IMR-90 (cell line): ENCODE measurements at regions not wholly inside any gene's neighbourhood (a gene's known extent, or its start where the extent isn't known, plus 50 kb on each side); places are given as distances from the start of the nearest gene placed in this dataset.

Source experiments
- ATAC-seq: fragments of 200-7000 bp; cut with Tn5 transposase; 2 replicates; pipeline ENCODE4 v1.9.1; 2020; ENCODE audit warnings: low read depth, mild to moderate bottlenecking, moderate library complexity
- BruUV-seq: library from RNA; stranded (reverse); fragments of 400-500 nt; replicated peaks from 2 replicates; lab custom pipeline; 2021; lab: Mats Ljungman, UMichigan
- CTCF ChIA-PET: fragments of 300-600 bp; formaldehyde crosslinking; extraction: SDS; loops from one replicate; lab custom pipeline; 2021; ENCODE audit warnings: antibody characterized with exemption; lab: Yijun Ruan, JAX
- POLR2A ChIA-PET: fragments of 300-600 bp; sonication (Branson Sonifier 250); formaldehyde crosslinking; loops from one replicate; lab custom pipeline; 2022; ENCODE audit warnings: antibody characterized with exemption; ENCODE audit not compliant: unreplicated experiment; lab: Charles Lee
- DNase-seq: peaks from one replicate; pipeline ENCODE4 v3.0.0; 2013
- H2AFZ ChIP-seq: replicated peaks from 2 replicates; pipeline ENCODE3; 2013; ENCODE audit warnings: low read length, mild to moderate bottlenecking; ENCODE audit not compliant: poor library complexity
- H2AK5ac ChIP-seq: 2 replicates; pipeline ENCODE4 v1.6.1; 2013; ENCODE audit warnings: low read depth, low read length, inconsistent platforms
- H2AK9ac ChIP-seq: replicated peaks from 2 replicates; pipeline ENCODE3; 2013; ENCODE audit warnings: mild to moderate bottlenecking, low read depth, low read length, moderate library complexity; ENCODE audit not compliant: poor library complexity
- H2BK120ac ChIP-seq: 2 replicates; pipeline ENCODE4 v1.6.1; 2013; ENCODE audit warnings: low read depth, low read length, inconsistent platforms
- H2BK15ac ChIP-seq: 3 replicates; pipeline ENCODE4 v1.6.1; 2013; ENCODE audit warnings: low read depth, low read length, inconsistent platforms
- H2BK20ac ChIP-seq: 2 replicates; pipeline ENCODE4 v1.6.1; 2013; ENCODE audit warnings: low read depth, mild to moderate bottlenecking, inconsistent platforms, low read length, moderate library complexity
- H2BK5ac ChIP-seq: 2 replicates; pipeline ENCODE4 v1.6.1; 2013; ENCODE audit warnings: mild to moderate bottlenecking, low read depth, low read length, inconsistent platforms; ENCODE audit not compliant: poor library complexity, severe bottlenecking
- H3K14ac ChIP-seq: replicated peaks from 2 replicates; pipeline ENCODE4 v1.6.1; 2013; ENCODE audit warnings: low read depth, low read length, inconsistent platforms
- H3K18ac ChIP-seq: 2 replicates; pipeline ENCODE4 v1.6.1; 2013; ENCODE audit warnings: low read depth, low read length, control low read depth
- H3K23ac ChIP-seq: 2 replicates; pipeline ENCODE4 v1.6.1; 2013; ENCODE audit warnings: low read depth, low read length, inconsistent platforms
- H3K27ac ChIP-seq: 2 replicates; pipeline ENCODE4 v1.5.1; 2013; ENCODE audit warnings: mild to moderate bottlenecking, control low read depth, low read length; ENCODE audit not compliant: insufficient read depth
- H3K27me3 ChIP-seq: 2 replicates; pipeline ENCODE4 v1.6.1; 2013; ENCODE audit warnings: low read length; ENCODE audit not compliant: control insufficient read depth, insufficient read depth
- H3K36me3 ChIP-seq: 2 replicates; pipeline ENCODE4 v1.6.1; 2013; ENCODE audit warnings: low read length, mixed read lengths; ENCODE audit not compliant: control insufficient read depth, insufficient read depth
- H3K4ac ChIP-seq: 2 replicates; pipeline ENCODE4 v1.6.1; 2013; ENCODE audit warnings: low read depth, low read length, inconsistent platforms
- H3K4me1 ChIP-seq: 2 replicates; pipeline ENCODE4 v1.6.1; 2013; ENCODE audit warnings: low read length, mixed read lengths; ENCODE audit not compliant: control insufficient read depth, insufficient read depth
- H3K4me2 ChIP-seq: 2 replicates; pipeline ENCODE4 v1.6.1; 2013; ENCODE audit warnings: low read depth, mild to moderate bottlenecking, control low read depth, low read length, moderate library complexity
- H3K4me3 ChIP-seq: 2 replicates; pipeline ENCODE4 v1.5.1; 2013; ENCODE audit warnings: low read depth, mild to moderate bottlenecking, control low read depth, low read length, moderate library complexity; ENCODE audit not compliant: insufficient read depth
- H3K56ac ChIP-seq: 2 replicates; pipeline ENCODE4 v1.6.1; 2013; ENCODE audit warnings: low read length, inconsistent platforms; ENCODE audit not compliant: insufficient read depth; ENCODE audit errors: extremely low read depth
- H3K79me1 ChIP-seq, 2 experiments: 2 replicates each; pipeline ENCODE4 v1.6.1; 2013; ENCODE audit warnings: low read length in 2 of 2, inconsistent platforms in 1 of 2, low read depth in 1 of 2
- H3K9ac ChIP-seq: 2 replicates; pipeline ENCODE4 v1.6.1; 2013; ENCODE audit warnings: low read depth, low read length, control low read depth
- H3K9me1 ChIP-seq: 2 replicates; pipeline ENCODE4 v1.6.1; 2013; ENCODE audit warnings: low read length, inconsistent platforms; ENCODE audit not compliant: insufficient read depth
- H3K9me3 ChIP-seq: 2 replicates; pipeline ENCODE4 v1.6.1; 2013; ENCODE audit warnings: low read length; ENCODE audit not compliant: control insufficient read depth, insufficient read depth
- H4K20me1 ChIP-seq: 2 replicates; pipeline ENCODE4 v1.6.1; 2013; ENCODE audit warnings: low read length, inconsistent platforms; ENCODE audit not compliant: insufficient read depth
- H4K5ac ChIP-seq: 2 replicates; pipeline ENCODE4 v1.6.1; 2013; ENCODE audit warnings: mild to moderate bottlenecking, low read depth, low read length, control low read depth
- H4K8ac ChIP-seq, 2 experiments: 2 replicates each; pipeline ENCODE4 v1.6.1; 2013; ENCODE audit warnings: low read depth in 2 of 2, low read length in 2 of 2, control low read depth in 1 of 2, inconsistent platforms in 1 of 2
- H4K91ac ChIP-seq: 2 replicates; pipeline ENCODE4 v1.6.1; 2013; ENCODE audit warnings: low read depth, low read length, inconsistent platforms; ENCODE audit not compliant: insufficient read depth
- BHLHE40 ChIP-seq: fragments of 150-350 bp; IDR thresholded peaks from 2 replicates; pipeline ENCODE4 v1.6.1; 2016; ENCODE audit warnings: mild to moderate bottlenecking, low read depth, low read length
- CEBPB ChIP-seq: IDR thresholded peaks from 2 replicates; pipeline ENCODE4 v1.6.1; 2012; ENCODE audit warnings: low read depth, low read length, improper control_type of control experiment
- CHD1 ChIP-seq: IDR thresholded peaks from 2 replicates; pipeline ENCODE4 v1.6.1; 2012; ENCODE audit warnings: low read depth, low read length, improper control_type of control experiment
- CTCF ChIP-seq: conservative IDR thresholded peaks from 2 replicates; pipeline ENCODE4 v1.5.1; 2012; ENCODE audit warnings: mild to moderate bottlenecking, low read depth, low read length, improper control_type of control experiment
- ELK1 ChIP-seq: fragments of 150-350 bp; IDR thresholded peaks from 2 replicates; pipeline ENCODE4 v1.6.1; 2016; ENCODE audit warnings: low read depth, mild to moderate bottlenecking, low read length, moderate library complexity, borderline replicate concordance
- FOS ChIP-seq: fragments of 150-350 bp; IDR thresholded peaks from 2 replicates; pipeline ENCODE4 v1.6.1; 2016; ENCODE audit warnings: low read depth, low read length
- MAFK ChIP-seq: IDR thresholded peaks from 2 replicates; pipeline ENCODE4 v1.6.1; 2012; ENCODE audit warnings: low read depth, low read length, improper control_type of control experiment
- MAZ ChIP-seq: IDR thresholded peaks from 2 replicates; pipeline ENCODE4 v1.6.1; 2012; ENCODE audit warnings: low read depth, mild to moderate bottlenecking, low read length, improper control_type of control experiment, moderate library complexity, borderline replicate concordance
- MXI1 ChIP-seq: IDR thresholded peaks from 2 replicates; pipeline ENCODE4 v1.6.1; 2012; ENCODE audit warnings: low read depth, mild to moderate bottlenecking, low read length, moderate library complexity, borderline replicate concordance
- NFE2L2 ChIP-seq: fragments of 150-350 bp; IDR thresholded peaks from 2 replicates; pipeline ENCODE4 v1.6.1; 2016; ENCODE audit warnings: low read depth, mild to moderate bottlenecking, low read length
- POLR2A ChIP-seq: IDR thresholded peaks from 2 replicates; pipeline ENCODE4 v1.6.1; 2012; ENCODE audit warnings: mild to moderate bottlenecking, low read depth, low read length
- RAD21 ChIP-seq: IDR thresholded peaks from 2 replicates; pipeline ENCODE4 v1.6.1; 2012; ENCODE audit warnings: low read length, improper control_type of control experiment
- RCOR1 ChIP-seq: IDR thresholded peaks from 2 replicates; pipeline ENCODE4 v1.6.1; 2012; ENCODE audit warnings: mild to moderate bottlenecking, low read length, improper control_type of control experiment; ENCODE audit not compliant: insufficient replicate concordance
- RFX5 ChIP-seq: IDR thresholded peaks from 2 replicates; pipeline ENCODE4 v1.8.0; 2012; ENCODE audit warnings: low read depth, mild to moderate bottlenecking, low read length, moderate library complexity
- SMC3 ChIP-seq: fragments of 150-350 bp; IDR thresholded peaks from 2 replicates; pipeline ENCODE4 v1.6.1; 2016; ENCODE audit warnings: low read depth, mild to moderate bottlenecking, antibody characterized with exemption, low read length, moderate library complexity
- USF2 ChIP-seq: fragments of 150-350 bp; IDR thresholded peaks from 2 replicates; pipeline ENCODE4 v1.6.1; 2017; ENCODE audit warnings: mild to moderate bottlenecking, antibody characterized with exemption, low read length, low read depth
- WGBS, 2 experiments: methylation state at CpG; one replicate each; pipeline versions ENCODE4 v1.1.5 to v1.1.7; 2013; ENCODE audit warnings: missing lambda C conversion rate in 2 of 2; ENCODE audit not compliant: insufficient read length in 1 of 2; ENCODE audit errors: extremely low coverage in 2 of 2; 5-methylcytosine and 5-hydroxymethylcytosine counted together
- dilution Hi-C: fragments of 300-500 bp; cut with HindIII; formaldehyde crosslinking; loops from one replicate; pipeline ENCODE4 v1.14.3; 2018; ENCODE audit warnings: low sequenced_read_pairs; ENCODE audit not compliant: unreplicated experiment
- in situ Hi-C: fragments of 300-500 bp; cut with MboI; formaldehyde crosslinking; loops from 3 replicates; pipeline ENCODE4 v1.14.3; 2019; ENCODE audit warnings: low sequenced_read_pairs, inconsistent platforms, mixed read lengths
- intact Hi-C: fragments of 100-400 bp; cut with micrococcal nuclease; formaldehyde crosslinking; loops from 2 replicates; pipeline ENCODE4 v1.10.0; 2022

GRCh38 chr2:139314059-139314458 is 533.9 kb upstream of the NXPH2 start:
- no peak overlapping the region for H3K56ac ChIP-seq
- no peak overlapping the region for H2BK15ac ChIP-seq
- ATAC-seq (no peak), DNase-seq (no peak)
- no peak overlapping the region for H3K27ac ChIP-seq
- no peak overlapping the region for H2BK120ac ChIP-seq
- no peak overlapping the region for H2AK9ac ChIP-seq
- TF ChIP-seq MXI1 (no peak), POLR2A (no peak), MAFK (no peak), ELK1 (no peak), MAZ (no peak), CEBPB (no peak), NFE2L2 (no peak), RAD21 (no peak), FOS (no peak), BHLHE40 (no peak), CHD1 (no peak), RCOR1 (no peak), RFX5 (no peak), SMC3 (no peak), USF2 (no peak), CTCF (no peak)
- H4K5ac ChIP-seq, result no peak overlapping the region
- no peak overlapping the region for H3K4me3 ChIP-seq
- no peaks in the 10 kb centered on the region for H4K20me1 ChIP-seq
- in situ Hi-C loops, result no loop called here
- no peak overlapping the region for H3K14ac ChIP-seq
- no peaks in the 10 kb centered on the region for H3K27me3 ChIP-seq
- dilution Hi-C loops, result no loop called here
- intact Hi-C loops, result no loop called here
- no CpG with 5 or more reads among the region's 1 CpG for WGBS, 2 experiments
- H2BK5ac ChIP-seq, result no peak overlapping the region
- no peaks in the 10 kb centered on the region for H3K79me1 ChIP-seq
- H3K9ac ChIP-seq, result no peak overlapping the region
- BruUV-seq, result no TSS peak
- H3K18ac ChIP-seq, result no peak overlapping the region
- no peak overlapping the region for H3K4me2 ChIP-seq
- ChIA-PET CTCF (no interaction called here), POLR2A (no interaction called here)
- H2AFZ ChIP-seq, result no peak overlapping the region
- no peak overlapping the region for H2AK5ac ChIP-seq
- no peaks in the 10 kb centered on the region for H3K4me1 ChIP-seq
- no peaks in the 10 kb centered on the region for H3K36me3 ChIP-seq
- H3K9me1 ChIP-seq, result no peaks in the 10 kb centered on the region
- H4K8ac ChIP-seq, result no peak overlapping the region
- peaks cover 3% of the 10 kb centered on the region; the same call in 1 of the 2 replicates for H3K9me3 ChIP-seq
- no peak overlapping the region for H2BK20ac ChIP-seq
- no peak overlapping the region for H3K4ac ChIP-seq
- no peak overlapping the region for H4K91ac ChIP-seq
- H3K23ac ChIP-seq, result no peak overlapping the region
